ENCODE measurements at regions not wholly inside any gene's neighbourhood (a gene's known extent, or its start where the extent isn't known, plus 50 kb on each side); places are given as distances from the start of the nearest gene placed in this dataset.
"Not testable (repeated sequence)": the region's sequence is repeated elsewhere in the genome, so short reads cannot be mapped to it uniquely, and the experiment has no call there.

GRCh38 chr13:80901111-80901510 lies 560.2 kb upstream of the SPRY2 start:
- 94% methylated on average over 4 of the region's 6 CpGs for WGBS (ENCODE audit: insufficient coverage)
- Histone ChIP-seq H3K27ac (ENCODE audit: low read length in 2 of 2) (no peak overlapping the region), H3K9me3 (ENCODE audit: control extremely low read depth in 1 of 3, control insufficient read depth in 2 of 3, insufficient read depth in 1 of 3, low read length in 2 of 3) (no peaks in the 10 kb centered on the region), H3K27me3 (replicated peaks in 1 of 4; ENCODE audit: control extremely low read depth in 1 of 4, control insufficient read depth in 3 of 4, insufficient read depth in 4 of 4, low read length in 3 of 4) (no peaks in the 10 kb centered on the region), H3K4me3 (ENCODE audit: control extremely low read depth in 1 of 5, extremely low read depth in 1 of 5, insufficient read depth in 1 of 5, low read depth in 2 of 5, low read length in 4 of 5) (no peak overlapping the region), H3K9ac (ENCODE audit: low read length) (no peak overlapping the region), H2AFZ (ENCODE audit: insufficient read depth, low read depth, low read length, poor library complexity, severe bottlenecking) (no peak overlapping the region), H3K4me2 (replicated peaks; ENCODE audit: low read depth, low read length, poor library complexity, severe bottlenecking) (no peak overlapping the region), H4K20me1 (ENCODE audit: control insufficient read depth, insufficient read depth, low read length, poor library complexity, severe bottlenecking) (no peaks in the 10 kb centered on the region), H3K36me3 (replicated peaks in 1 of 2; ENCODE audit: control extremely low read depth in 1 of 2, control insufficient read depth in 1 of 2, extremely low read depth in 1 of 2, insufficient read depth in 2 of 2, low read length in 1 of 2) (no peaks in the 10 kb centered on the region), H3K4me1 (ENCODE audit: control insufficient read depth in 2 of 2, insufficient read depth in 2 of 2, low read length in 2 of 2) (no peaks in the 10 kb centered on the region), H3K79me2 (ENCODE audit: control insufficient read depth, insufficient read depth, low read length) (no peaks in the 10 kb centered on the region)
- no peaks in the 10 kb centered on the region for H3K27me3 Mint-ChIP-seq
- CTCF ChIA-PET, result no interaction called here
- ATAC-seq (ENCODE audit: low read depth), result no peak
- no peak for DNase-seq
- TF ChIP-seq EZH2 (IDR thresholded peaks at IDR 0.05; ENCODE audit: borderline replicate concordance, insufficient read depth, low read depth, low read length, poor library complexity, severe bottlenecking) (no peak), CTCF (IDR thresholded peaks at IDR 0.05) (no peak)
- H3K4me3 Mint-ChIP-seq, result no peak overlapping the region
- intact Hi-C loops (cut with micrococcal nuclease), result no loop called here
- no peak overlapping the region for H3K27ac Mint-ChIP-seq
- no peaks in the 10 kb centered on the region for H3K4me1 Mint-ChIP-seq
- POLR2A ChIA-PET, result no interaction called here
- no peaks in the 10 kb centered on the region for H3K9me3 Mint-ChIP-seq (ENCODE audit: insufficient read depth)

DNA sequence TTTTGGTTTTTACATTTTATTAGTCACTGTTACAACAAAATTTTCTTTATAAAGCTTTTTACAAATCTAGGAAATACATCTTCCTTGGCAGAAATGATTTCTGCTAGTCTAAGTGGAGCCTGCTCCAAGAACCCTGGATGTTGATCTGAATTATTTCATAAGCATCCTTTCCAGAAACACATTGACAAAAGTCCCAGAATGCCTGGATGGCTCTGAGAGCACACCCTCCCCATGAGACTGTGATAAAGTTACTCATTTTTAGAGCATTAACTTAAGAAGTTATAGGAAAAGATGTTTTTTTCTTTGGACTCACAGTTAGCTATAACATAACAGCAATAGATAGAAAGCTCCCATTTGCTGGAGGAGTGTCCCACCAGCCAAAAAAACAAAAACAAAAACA lies 559.6 kb upstream of the SPRY2 start:
- Histone ChIP-seq H3K9me3 (ENCODE audit: control extremely low read depth in 1 of 3, control insufficient read depth in 2 of 3, insufficient read depth in 1 of 3, low read length in 2 of 3) (no peaks in the 10 kb centered on the region), H3K27ac (ENCODE audit: low read length in 2 of 2) (no peak overlapping the region), H2AFZ (ENCODE audit: insufficient read depth, low read depth, low read length, poor library complexity, severe bottlenecking) (no peak overlapping the region), H3K27me3 (replicated peaks in 1 of 4; ENCODE audit: control extremely low read depth in 1 of 4, control insufficient read depth in 3 of 4, insufficient read depth in 4 of 4, low read length in 3 of 4) (no peaks in the 10 kb centered on the region), H4K20me1 (ENCODE audit: control insufficient read depth, insufficient read depth, low read length, poor library complexity, severe bottlenecking) (no peaks in the 10 kb centered on the region), H3K9ac (ENCODE audit: low read length) (no peak overlapping the region), H3K4me1 (ENCODE audit: control insufficient read depth in 2 of 2, insufficient read depth in 2 of 2, low read length in 2 of 2) (no peaks in the 10 kb centered on the region), H3K4me3 (ENCODE audit: control extremely low read depth in 1 of 5, extremely low read depth in 1 of 5, insufficient read depth in 1 of 5, low read depth in 2 of 5, low read length in 4 of 5) (no peak overlapping the region), H3K79me2 (ENCODE audit: control insufficient read depth, insufficient read depth, low read length) (no peaks in the 10 kb centered on the region), H3K36me3 (replicated peaks in 1 of 2; ENCODE audit: control extremely low read depth in 1 of 2, control insufficient read depth in 1 of 2, extremely low read depth in 1 of 2, insufficient read depth in 2 of 2, low read length in 1 of 2) (no peaks in the 10 kb centered on the region), H3K4me2 (replicated peaks; ENCODE audit: low read depth, low read length, poor library complexity, severe bottlenecking) (no peak overlapping the region)
- no peak for ATAC-seq (ENCODE audit: low read depth)
- intact Hi-C loops (cut with micrococcal nuclease), result no loop called here
- Mint-ChIP-seq H3K27ac (no peak overlapping the region), H3K4me3 (no peak overlapping the region), H3K4me1 (no peaks in the 10 kb centered on the region), H3K27me3 (no peaks in the 10 kb centered on the region), H3K9me3 (ENCODE audit: insufficient read depth) (no peaks in the 10 kb centered on the region)
- ChIA-PET CTCF (no interaction called here), POLR2A (no interaction called here)
- TF ChIP-seq CTCF (IDR thresholded peaks at IDR 0.05) (no peak), EZH2 (IDR thresholded peaks at IDR 0.05; ENCODE audit: borderline replicate concordance, insufficient read depth, low read depth, low read length, poor library complexity, severe bottlenecking) (no peak)
- DNase-seq, result no peak

DNA sequence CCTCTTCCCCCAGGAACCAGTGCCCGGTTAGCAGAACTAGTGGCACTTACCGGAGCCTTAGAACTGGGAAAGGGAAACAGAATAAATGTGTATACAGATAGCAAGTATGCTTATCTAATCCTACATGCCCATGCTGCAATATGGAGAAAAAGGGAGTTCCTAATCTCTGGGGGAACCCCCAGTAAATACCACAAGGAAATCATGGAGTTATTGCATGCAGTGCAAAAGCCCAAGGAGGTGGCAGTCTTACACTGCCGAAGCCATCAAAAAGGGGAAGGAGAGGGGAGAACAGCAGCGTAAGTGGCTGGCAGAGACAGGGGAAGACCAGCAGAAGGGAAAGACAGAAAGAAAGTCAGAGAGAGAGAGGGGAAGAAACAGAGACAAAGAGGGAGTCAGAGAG lies 556.7 kb upstream of the SPRY2 start:
- H3K4me3 Mint-ChIP-seq; H3K4me2 ChIP-seq (replicated peaks; ENCODE audit: low read depth, low read length, poor library complexity, severe bottlenecking): not testable (repeated sequence)

More for the DNA sequence above, 556.7 kb upstream of the SPRY2 start:
- H3K27ac Mint-ChIP-seq; H3K36me3 ChIP-seq (replicated peaks in 1 of 2; ENCODE audit: control extremely low read depth in 1 of 2, control insufficient read depth in 1 of 2, extremely low read depth in 1 of 2, insufficient read depth in 2 of 2, low read length in 1 of 2); H3K9ac ChIP-seq (ENCODE audit: low read length); H3K9me3 Mint-ChIP-seq (ENCODE audit: insufficient read depth); H4K20me1 ChIP-seq (ENCODE audit: control insufficient read depth, insufficient read depth, low read length, poor library complexity, severe bottlenecking); H3K27me3 ChIP-seq (replicated peaks in 1 of 4; ENCODE audit: control extremely low read depth in 1 of 4, control insufficient read depth in 3 of 4, insufficient read depth in 4 of 4, low read length in 3 of 4); H3K9me3 ChIP-seq (ENCODE audit: control extremely low read depth in 1 of 3, control insufficient read depth in 2 of 3, insufficient read depth in 1 of 3, low read length in 2 of 3); H3K79me2 ChIP-seq (ENCODE audit: control insufficient read depth, insufficient read depth, low read length); H2AFZ ChIP-seq (ENCODE audit: insufficient read depth, low read depth, low read length, poor library complexity, severe bottlenecking); intact Hi-C loops (cut with micrococcal nuclease); ATAC-seq (ENCODE audit: low read depth); H3K27ac ChIP-seq (ENCODE audit: low read length in 2 of 2); H3K27me3 Mint-ChIP-seq; POLR2A ChIA-PET; H3K4me1 Mint-ChIP-seq; CTCF ChIA-PET; DNase-seq; H3K4me1 ChIP-seq (ENCODE audit: control insufficient read depth in 2 of 2, insufficient read depth in 2 of 2, low read length in 2 of 2); H3K4me3 ChIP-seq (ENCODE audit: control extremely low read depth in 1 of 5, extremely low read depth in 1 of 5, insufficient read depth in 1 of 5, low read depth in 2 of 5, low read length in 4 of 5): not testable (repeated sequence)
- 31% methylated on average over 2 of the region's 4 CpGs for WGBS (ENCODE audit: insufficient coverage)
